ENCODE measurements at regions not wholly inside any gene's neighbourhood (a gene's known extent, or its start where the extent isn't known, plus 50 kb on each side); places are given as distances from the start of the nearest gene placed in this dataset.

- no peak for TF ChIP-seq ZBTB43 (CRISPR knock-in tag; IDR thresholded peaks at IDR 0.05)
- no peak for TF ChIP-seq CTCF (IDR thresholded peaks at IDR 0.05)
- no peak for TF ChIP-seq NR1H2 (CRISPR knock-in tag; IDR thresholded peaks at IDR 0.05)
- no peak for TF ChIP-seq ELF4 (CRISPR knock-in tag; IDR thresholded peaks at IDR 0.05; ENCODE audit: low read depth)
- TF ChIP-seq E2F4 (CRISPR knock-in tag; IDR thresholded peaks at IDR 0.05; ENCODE audit: borderline replicate concordance, low read depth) = no peak
Measured at GRCh38 chr4:114326358-114326757, 272.2 kb upstream of the UGT8 start.

Data from WTC11 (cell line).